IPS-NIHi7 (cell line): ENCODE measurements at regions not wholly inside any gene's neighbourhood (a gene's known extent, or its start where the extent isn't known, plus 50 kb on each side); places are given as distances from the start of the nearest gene placed in this dataset.

ENCODE experiments used
- DNase-seq: peaks from one replicate; pipeline ENCODE4 v3.0.0; 2012; ENCODE audit warnings: mixed read lengths; ENCODE audit errors: extremely low spot score

- DNase-seq: no peak
Observed at GRCh38 chr12:14148489-14149270, 167.3 kb upstream of the GRIN2B start.

GRCh38 chr12:14153803-14154202, 172.4 kb upstream of the GRIN2B start:
- DNase-seq: no peak

- no peak for DNase-seq
Observed at GRCh38 chr12:14156606-14157005, 175.2 kb upstream of the GRIN2B start.

DNA sequence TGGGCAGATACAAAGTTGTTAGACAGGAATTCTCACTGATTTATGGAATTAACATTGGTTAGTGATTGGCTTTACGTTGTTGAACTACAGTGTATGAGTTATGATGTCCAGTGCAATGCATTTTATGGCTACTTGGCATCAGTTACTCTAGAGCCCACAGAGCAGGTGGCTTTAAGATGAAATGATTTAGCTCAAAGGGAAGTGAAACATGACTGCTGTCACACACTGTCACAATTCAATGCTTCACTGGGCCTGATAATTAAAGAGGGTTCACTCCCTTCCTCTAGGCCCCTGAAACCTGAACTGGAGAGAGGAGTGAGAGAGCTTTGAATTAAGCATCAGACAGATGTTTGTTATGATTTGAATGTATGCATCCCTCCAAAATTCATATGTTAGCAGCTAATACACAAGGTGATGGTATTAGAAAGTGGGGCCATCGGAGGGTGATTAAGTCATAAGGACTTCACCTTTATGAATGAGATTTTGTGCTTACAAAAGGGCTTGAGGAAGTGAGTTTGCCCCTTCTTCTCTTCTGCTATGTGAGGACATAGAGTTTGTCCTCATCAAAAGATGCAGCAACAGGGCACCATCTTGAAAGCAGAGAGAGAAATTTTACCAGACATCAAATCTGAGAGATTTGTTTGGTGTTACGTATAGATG, 175.8 kb upstream of the GRIN2B start:
- no peak for DNase-seq

- DNase-seq: no peak
Observed at GRCh38 chr12:14164266-14164665, 182.9 kb upstream of the GRIN2B start.

DNA sequence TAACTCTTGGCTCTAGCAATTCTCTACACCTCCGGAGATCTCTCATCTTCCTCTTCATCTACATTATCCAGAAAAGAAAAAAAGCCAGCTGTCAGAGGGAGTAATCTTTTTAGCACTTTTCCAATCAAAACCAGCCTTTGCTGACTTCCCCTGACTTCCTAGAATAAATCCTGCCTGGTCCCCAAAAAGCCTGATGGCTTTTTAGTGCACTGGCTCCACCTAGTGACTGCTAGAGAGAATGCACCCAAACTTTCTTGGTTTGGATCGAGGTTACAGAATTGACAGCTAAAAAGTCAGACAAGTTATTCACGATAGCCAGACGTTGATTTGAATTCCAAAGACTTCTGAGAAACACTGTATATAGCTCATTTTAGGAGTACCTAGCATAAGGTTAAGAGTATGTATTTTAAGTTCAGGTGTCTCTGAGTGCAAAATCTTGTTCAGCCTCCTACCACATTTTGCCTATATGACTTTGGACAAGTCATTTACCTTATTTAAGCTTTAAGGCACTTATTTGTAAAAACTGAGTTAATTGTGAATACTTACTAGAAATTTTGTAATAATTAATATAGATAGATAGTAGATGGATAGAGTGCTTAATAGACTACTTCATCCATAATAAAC, 185.7 kb upstream of the GRIN2B start:
- DNase-seq: peak; percentile 80

GRCh38 chr12:14169281-14169680, 187.9 kb upstream of the GRIN2B start:
- no peak for DNase-seq

GRCh38 chr12:14171106-14171505, 189.7 kb upstream of the GRIN2B start:
- no peak for DNase-seq

DNA sequence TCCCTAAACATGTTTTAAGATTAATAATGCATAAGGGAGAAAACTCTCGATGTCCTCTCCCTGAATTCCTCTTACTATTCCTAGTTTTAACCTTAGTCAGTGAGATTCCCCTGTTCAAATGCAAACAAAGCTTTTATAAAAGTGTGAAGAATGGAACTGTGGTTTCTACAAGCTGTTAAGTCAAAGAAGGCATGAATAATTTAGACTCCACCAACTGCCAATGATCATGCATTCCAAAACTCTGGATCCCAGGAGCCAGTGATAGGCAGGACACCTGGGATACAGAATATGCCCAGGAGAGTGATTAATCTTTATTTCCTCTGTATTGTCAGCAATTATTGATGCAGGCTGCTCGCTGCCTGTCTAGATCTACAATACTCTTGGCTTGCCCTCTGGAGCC, 190.3 kb upstream of the ATF7IP start:
- DNase-seq: no peak

- peak; percentile 73 for DNase-seq
Observed at GRCh38 chr12:14185427-14186192, 179.9 kb upstream of the ATF7IP start.

DNA sequence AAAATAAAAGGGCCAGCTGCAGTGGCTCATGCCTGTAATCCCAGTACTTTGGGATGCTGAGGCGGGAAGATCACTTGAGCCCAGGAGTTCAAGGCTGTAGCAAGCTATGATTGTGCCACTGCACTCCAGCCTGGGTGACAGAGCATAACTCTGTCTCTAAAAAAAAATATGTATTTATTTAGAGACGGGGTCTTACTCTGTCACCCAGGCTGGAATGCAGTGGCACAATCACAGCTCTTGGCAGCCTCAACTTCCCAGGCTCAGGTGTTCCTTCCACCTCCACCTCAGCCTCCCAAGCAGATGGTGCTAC, 179.3 kb upstream of the ATF7IP start:
- no peak for DNase-seq

DNA sequence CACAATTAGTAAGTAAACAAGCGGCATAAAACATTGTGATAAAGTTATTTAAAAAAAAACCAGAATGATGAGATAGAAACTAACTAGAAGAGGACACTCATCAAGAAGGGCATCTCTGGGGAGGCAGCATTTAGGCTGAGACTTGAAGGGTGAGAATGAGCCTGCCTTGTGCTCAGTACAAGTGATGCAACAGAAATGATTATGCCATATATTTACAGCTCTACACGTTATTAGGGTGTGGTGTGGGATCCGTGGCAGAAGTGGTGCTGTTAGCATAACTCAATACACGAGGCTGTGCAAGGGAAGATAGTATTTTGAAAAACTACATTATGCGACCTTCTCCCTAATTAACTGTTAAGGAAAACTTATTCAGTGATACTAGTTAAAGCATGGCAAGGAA, 178.5 kb upstream of the ATF7IP start:
- no peak for DNase-seq

DNA sequence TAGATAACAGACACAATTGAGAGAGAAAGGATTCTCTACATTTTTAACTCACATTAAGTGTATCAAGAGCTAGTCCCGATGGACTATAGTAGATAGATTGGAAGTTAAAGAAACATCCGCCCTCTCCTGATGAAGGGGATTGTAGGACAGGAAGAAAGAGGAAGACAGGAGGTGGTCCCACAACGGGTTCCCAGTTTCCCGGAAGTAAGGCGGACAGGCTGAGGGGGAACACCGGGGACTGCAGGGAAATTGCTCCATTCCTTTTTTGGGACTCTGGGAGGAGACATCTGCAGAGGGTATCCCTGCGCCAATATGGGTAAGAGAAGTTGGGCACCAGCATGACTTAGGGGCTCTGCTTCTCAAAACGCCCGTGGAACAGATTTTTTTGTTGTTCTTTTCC, 177.5 kb upstream of the ATF7IP start:
- no peak for DNase-seq

DNA sequence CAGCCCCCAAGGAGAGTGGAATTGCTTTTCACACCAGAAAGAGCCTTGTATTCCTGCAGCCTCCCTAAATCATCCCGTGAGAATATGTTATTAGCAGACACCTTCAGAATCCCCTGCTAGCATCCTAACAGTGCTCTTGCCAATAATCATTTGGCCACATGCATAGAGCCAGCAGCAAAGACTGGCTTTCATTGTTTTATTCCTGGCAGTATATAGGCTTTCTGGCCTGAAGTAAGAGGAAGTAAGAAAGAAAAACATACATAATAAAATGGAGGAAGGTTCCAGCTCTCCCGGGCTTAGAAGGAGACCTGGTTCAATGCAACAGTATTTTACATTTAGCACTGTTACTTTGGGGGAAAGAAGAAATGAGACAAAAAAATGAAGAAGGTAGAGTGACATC, 176.7 kb upstream of the ATF7IP start:
- DNase-seq: no peak

DNA sequence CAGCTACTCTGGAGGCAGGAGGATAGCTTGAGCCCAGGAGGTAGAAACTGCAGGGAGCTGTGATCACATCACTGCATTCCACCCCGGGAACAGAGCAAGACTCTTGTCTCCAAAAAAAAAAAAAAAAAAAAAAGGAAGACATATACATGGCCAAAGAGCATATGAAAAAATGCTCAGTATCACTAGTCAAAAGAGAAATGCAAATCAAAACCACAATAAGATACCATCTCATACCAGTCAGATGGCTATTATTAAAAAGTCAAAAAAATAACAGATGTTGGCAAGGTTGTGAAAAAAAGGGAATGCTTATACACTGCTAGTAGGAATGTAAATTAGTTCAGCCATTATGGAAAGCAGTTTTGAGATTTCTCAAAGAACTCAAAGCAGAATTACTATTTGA, 174.8 kb upstream of the ATF7IP start:
- DNase-seq: no peak

GRCh38 chr12:14191612-14192011, 173.9 kb upstream of the ATF7IP start:
- DNase-seq: no peak

DNA sequence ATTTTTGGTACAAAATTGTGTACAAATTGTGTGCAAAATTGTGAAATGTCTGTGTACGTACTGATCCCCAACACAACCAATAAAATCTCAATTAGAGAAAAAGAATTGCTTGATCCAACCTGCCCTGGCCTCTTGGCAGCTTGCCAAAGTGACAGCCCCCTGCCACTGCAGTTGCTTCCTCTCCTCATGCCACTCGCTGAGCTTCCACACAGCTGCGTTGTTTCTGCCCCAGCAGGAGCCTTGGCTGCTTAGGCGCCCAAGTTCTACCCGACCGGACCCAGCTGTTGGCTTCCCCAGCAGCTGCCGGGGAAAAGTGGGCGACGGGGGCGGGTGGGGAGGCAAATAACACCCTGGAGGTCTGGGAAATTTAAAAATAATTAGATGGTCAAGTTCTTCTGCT, 171.8 kb upstream of the ATF7IP start:
- no peak for DNase-seq

DNA sequence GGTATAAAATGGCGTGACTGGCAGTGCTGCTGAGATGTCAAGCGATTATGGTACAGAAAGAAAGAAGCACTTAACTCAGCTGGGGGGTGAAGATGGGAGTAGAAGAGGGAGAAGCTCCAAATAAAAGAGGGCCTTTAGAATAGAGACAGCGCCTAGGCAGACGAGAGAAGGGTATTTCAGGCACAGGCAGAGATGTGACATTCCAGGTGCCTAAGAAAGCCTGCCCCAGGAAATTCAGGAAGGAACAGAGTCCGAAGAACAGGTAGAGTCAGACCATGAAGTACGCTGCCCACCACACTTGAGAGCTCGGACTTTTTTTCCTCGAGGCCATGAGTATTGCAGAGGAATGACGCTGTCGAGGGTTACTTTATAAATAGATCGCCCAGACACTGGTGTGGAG, 170.9 kb upstream of the ATF7IP start:
- DNase-seq: no peak

- no peak for DNase-seq
Observed at GRCh38 chr12:14199455-14200198, 165.9 kb upstream of the ATF7IP start.

GRCh38 chr12:14200598-14200997, 164.9 kb upstream of the ATF7IP start:
- DNase-seq: no peak

GRCh38 chr12:14201291-14201690, 164.2 kb upstream of the ATF7IP start:
- DNase-seq: no peak
